Suprapubic skin (tissue), 4 donors: ENCODE measurements at regions not wholly inside any gene's neighbourhood (a gene's known extent, or its start where the extent isn't known, plus 50 kb on each side); places are given as distances from the start of the nearest gene placed in this dataset.

Source experiments
- CTCF ChIP-seq, 2 donors: fragments of 200-600 bp in 1 of 2; fragments of 450-650 bp in 1 of 2; sonication (generic) in 1 of 2; IDR thresholded peaks; one replicate each; pipeline ENCODE4 v1.5.1; 2016 to 2019; ENCODE audit warnings: antibody characterized with exemption in 2 of 2, mild to moderate bottlenecking in 1 of 2, moderate library complexity in 1 of 2
- POLR2A ChIP-seq, 2 donors: fragments of 450-650 bp; IDR thresholded peaks; one replicate each; pipeline ENCODE4 v1.6.1; 2017; ENCODE audit warnings: antibody characterized with exemption in 2 of 2, mild to moderate bottlenecking in 2 of 2, moderate library complexity in 2 of 2
- POLR2AphosphoS5 ChIP-seq, 3 donors: sonication (generic); formaldehyde crosslinking; IDR thresholded peaks; one replicate each; pipeline ENCODE4 v1.6.1; 2017; ENCODE audit warnings: antibody characterized with exemption in 3 of 3

GRCh38 chr7:109178342-109178741 lies 608.7 kb downstream of the DNAJB9 start:
- TF ChIP-seq CTCF (IDR thresholded peaks at IDR 0.05) = no peak
- TF ChIP-seq POLR2A (IDR thresholded peaks at IDR 0.05) = no peak
- TF ChIP-seq POLR2AphosphoS5 (IDR thresholded peaks at IDR 0.05) = no peak
